ENCODE measurements at regions not wholly inside any gene's neighbourhood (a gene's known extent, or its start where the extent isn't known, plus 50 kb on each side); places are given as distances from the start of the nearest gene placed in this dataset.

DNA sequence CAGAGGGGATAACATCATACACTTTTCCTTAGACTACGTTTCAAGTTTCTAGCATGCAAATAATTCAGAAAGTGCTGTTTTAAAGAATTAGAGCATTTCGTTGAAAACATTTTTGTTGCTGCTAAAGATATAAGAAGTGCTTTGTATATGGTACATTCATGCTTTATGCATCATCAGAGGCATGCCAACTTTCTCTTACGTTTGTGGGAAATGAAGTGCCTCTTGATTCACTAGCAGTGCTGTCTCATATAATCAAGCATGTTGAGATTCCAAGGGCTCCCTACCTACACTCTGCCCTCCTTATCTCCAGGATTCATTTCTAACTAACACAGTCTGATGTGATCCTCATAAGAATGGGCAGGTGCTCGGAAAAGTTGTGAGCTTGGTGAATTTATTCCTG, 748.6 kb upstream of the DDX18 start:
- TF ChIP-seq ESRRG (CRISPR knock-in tag; IDR thresholded peaks at IDR 0.05), result no peak
- TF ChIP-seq ARNTL (CRISPR knock-in tag; IDR thresholded peaks at IDR 0.05; ENCODE audit: borderline replicate concordance, low read depth), result no peak
- TF ChIP-seq ZC3H10 (CRISPR knock-in tag; IDR thresholded peaks at IDR 0.05), result no peak
- TF ChIP-seq OSR1 (CRISPR knock-in tag; IDR thresholded peaks at IDR 0.05), result no peak
- TF ChIP-seq TOX (CRISPR knock-in tag; IDR thresholded peaks at IDR 0.05; ENCODE audit: borderline replicate concordance), result no peak
- TF ChIP-seq ZFP30 (CRISPR knock-in tag; IDR thresholded peaks at IDR 0.05), result no peak
- TF ChIP-seq, protein P1, sequence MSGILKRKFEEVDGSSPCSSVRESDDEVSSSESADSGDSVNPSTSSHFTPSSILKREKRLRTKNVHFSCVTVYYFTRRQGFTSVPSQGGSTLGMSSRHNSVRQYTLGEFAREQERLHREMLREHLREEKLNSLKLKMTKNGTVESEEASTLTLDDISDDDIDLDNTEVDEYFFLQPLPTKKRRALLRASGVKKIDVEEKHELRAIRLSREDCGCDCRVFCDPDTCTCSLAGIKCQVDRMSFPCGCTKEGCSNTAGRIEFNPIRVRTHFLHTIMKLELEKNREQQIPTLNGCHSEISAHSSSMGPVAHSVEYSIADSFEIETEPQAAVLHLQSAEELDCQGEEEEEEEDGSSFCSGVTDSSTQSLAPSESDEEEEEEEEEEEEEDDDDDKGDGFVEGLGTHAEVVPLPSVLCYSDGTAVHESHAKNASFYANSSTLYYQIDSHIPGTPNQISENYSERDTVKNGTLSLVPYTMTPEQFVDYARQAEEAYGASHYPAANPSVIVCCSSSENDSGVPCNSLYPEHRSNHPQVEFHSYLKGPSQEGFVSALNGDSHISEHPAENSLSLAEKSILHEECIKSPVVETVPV (CRISPR knock-in tag; IDR thresholded peaks at IDR 0.05), result no peak
